ENCODE measurements at regions not wholly inside any gene's neighbourhood (a gene's known extent, or its start where the extent isn't known, plus 50 kb on each side); places are given as distances from the start of the nearest gene placed in this dataset.

GRCh38 chr12:75738486-75738885 lies 227.1 kb upstream of the KRR1 start:
- H3K27me3 ChIP-seq (ENCODE audit: insufficient read depth), result no peaks in the 10 kb centered on the region
- no peak overlapping the region for H3K4me3 Mint-ChIP-seq
- no peak overlapping the region for H3K27ac Mint-ChIP-seq
- H3K36me3 ChIP-seq (ENCODE audit: insufficient read depth), result no peaks in the 10 kb centered on the region
- ATAC-seq, result no peak
- no peak overlapping the region for H3K4me3 ChIP-seq
- no peaks in the 10 kb centered on the region for H4K20me1 ChIP-seq (replicated peaks; ENCODE audit: insufficient read depth)
- no peak for TF ChIP-seq REST (IDR thresholded peaks at IDR 0.05; ENCODE audit: unreplicated experiment)
- TF ChIP-seq CREB1 (CRISPR knock-in tag; IDR thresholded peaks at IDR 0.05; ENCODE audit: low read depth), result no peak
- no peak for TF ChIP-seq ZNF114 (CRISPR knock-in tag; IDR thresholded peaks at IDR 0.05)
- no peak for TF ChIP-seq STAT1 (IDR thresholded peaks at IDR 0.05; ENCODE audit: unreplicated experiment)
- no peak for TF ChIP-seq NANOG (IDR thresholded peaks at IDR 0.05; ENCODE audit: borderline replicate concordance)
- H3K4me2 ChIP-seq, result no peak overlapping the region
- peaks cover 8% of the 10 kb centered on the region for H3K27me3 Mint-ChIP-seq (ENCODE audit: insufficient read depth, low read depth, poor library complexity)
- no peaks in the 10 kb centered on the region; the same call in 1 of the 2 replicates for H3K9me2 ChIP-seq (ENCODE audit: insufficient read depth)
- no peaks in the 10 kb centered on the region; the same call in 2 of the 3 replicates for H3K4me1 Mint-ChIP-seq
- no peaks in the 10 kb centered on the region for H3K9me3 Mint-ChIP-seq
- H2AFZ ChIP-seq, result peak overlapping the region; percentile 70; the same call in 1 of the 2 replicates
- DNase-seq (ENCODE audit: low spot score), result no peak
- no peaks in the 10 kb centered on the region; the same call in 2 of the 3 replicates for H3K36me3 Mint-ChIP-seq (ENCODE audit: low read depth)
- H3K4me1 ChIP-seq (ENCODE audit: insufficient read depth), result no peaks in the 10 kb centered on the region
- H3K27ac ChIP-seq (ENCODE audit: low read depth), result no peak overlapping the region
- no peaks in the 10 kb centered on the region for H3K79me2 ChIP-seq (replicated peaks; ENCODE audit: insufficient read depth)
- no peaks in the 10 kb centered on the region for H3F3A ChIP-seq (replicated peaks; ENCODE audit: low read depth)

- no peak overlapping the region for H3K27ac ChIP-seq (ENCODE audit: low read depth)
- H3K27me3 ChIP-seq (ENCODE audit: insufficient read depth), result no peaks in the 10 kb centered on the region
- H3K9me3 Mint-ChIP-seq, result no peaks in the 10 kb centered on the region
- ATAC-seq, result no peak
- H3K36me3 Mint-ChIP-seq (ENCODE audit: low read depth), result no peaks in the 10 kb centered on the region
- no peak for DNase-seq (ENCODE audit: low spot score)
- H2AFZ ChIP-seq, result no peak overlapping the region
- peaks cover 2% of the 10 kb centered on the region for H3K27me3 Mint-ChIP-seq (ENCODE audit: insufficient read depth, low read depth, poor library complexity)
- no peaks in the 10 kb centered on the region for H3K79me2 ChIP-seq (replicated peaks; ENCODE audit: insufficient read depth)
- TF ChIP-seq EZH2 (IDR thresholded peaks at IDR 0.05; ENCODE audit: low read depth, unreplicated experiment), result no peak
- no peak for TF ChIP-seq ZNF331 (CRISPR knock-in tag; IDR thresholded peaks at IDR 0.05; ENCODE audit: low read depth)
- no peak for TF ChIP-seq POLR2AphosphoS5 (IDR thresholded peaks at IDR 0.05; ENCODE audit: low read depth)
- TF ChIP-seq ZNF114 (CRISPR knock-in tag; IDR thresholded peaks at IDR 0.05), result no peak
- TF ChIP-seq NANOG (IDR thresholded peaks at IDR 0.05; ENCODE audit: borderline replicate concordance), result no peak
- no peak for TF ChIP-seq JUNB (IDR thresholded peaks at IDR 0.05; ENCODE audit: unreplicated experiment)
- no peak overlapping the region for H3K4me2 ChIP-seq
- no peak overlapping the region for H3K4me3 ChIP-seq
- no peaks in the 10 kb centered on the region; the same call in 1 of the 2 replicates for H3K9me2 ChIP-seq (ENCODE audit: insufficient read depth)
- H3F3A ChIP-seq (replicated peaks; ENCODE audit: low read depth), result no peaks in the 10 kb centered on the region
- no peaks in the 10 kb centered on the region for H3K36me3 ChIP-seq (ENCODE audit: insufficient read depth)
- no peaks in the 10 kb centered on the region; the same call in 2 of the 3 replicates for H3K4me1 Mint-ChIP-seq
- H3K4me3 Mint-ChIP-seq, result no peak overlapping the region
- H3K27ac Mint-ChIP-seq, result no peak overlapping the region
- no peaks in the 10 kb centered on the region for H3K4me1 ChIP-seq (ENCODE audit: insufficient read depth)
- H4K20me1 ChIP-seq (replicated peaks; ENCODE audit: insufficient read depth), result no peaks in the 10 kb centered on the region
These were observed 224.4 kb upstream of the KRR1 start for GRCh38 chr12:75735853-75736252.

Data from GM23338 (cell line).